Stimulated activated CD4-positive, alpha-beta T cell treated with anti-CD3 and anti-CD28 coated beads, Interleukin-2, amount 100 ng/mL, for 48 hours (primary cell): ENCODE measurements at regions not wholly inside any gene's neighbourhood (a gene's known extent, or its start where the extent isn't known, plus 50 kb on each side); places are given as distances from the start of the nearest gene placed in this dataset.
"Not testable (repeated sequence)": the region's sequence is repeated elsewhere in the genome, so short reads cannot be mapped to it uniquely, and the experiment has no call there.

ENCODE experiments used
- DNase-seq, 2 donors: peaks; one replicate each; pipeline ENCODE4 v3.0.0-alpha.2; 2020

DNA sequence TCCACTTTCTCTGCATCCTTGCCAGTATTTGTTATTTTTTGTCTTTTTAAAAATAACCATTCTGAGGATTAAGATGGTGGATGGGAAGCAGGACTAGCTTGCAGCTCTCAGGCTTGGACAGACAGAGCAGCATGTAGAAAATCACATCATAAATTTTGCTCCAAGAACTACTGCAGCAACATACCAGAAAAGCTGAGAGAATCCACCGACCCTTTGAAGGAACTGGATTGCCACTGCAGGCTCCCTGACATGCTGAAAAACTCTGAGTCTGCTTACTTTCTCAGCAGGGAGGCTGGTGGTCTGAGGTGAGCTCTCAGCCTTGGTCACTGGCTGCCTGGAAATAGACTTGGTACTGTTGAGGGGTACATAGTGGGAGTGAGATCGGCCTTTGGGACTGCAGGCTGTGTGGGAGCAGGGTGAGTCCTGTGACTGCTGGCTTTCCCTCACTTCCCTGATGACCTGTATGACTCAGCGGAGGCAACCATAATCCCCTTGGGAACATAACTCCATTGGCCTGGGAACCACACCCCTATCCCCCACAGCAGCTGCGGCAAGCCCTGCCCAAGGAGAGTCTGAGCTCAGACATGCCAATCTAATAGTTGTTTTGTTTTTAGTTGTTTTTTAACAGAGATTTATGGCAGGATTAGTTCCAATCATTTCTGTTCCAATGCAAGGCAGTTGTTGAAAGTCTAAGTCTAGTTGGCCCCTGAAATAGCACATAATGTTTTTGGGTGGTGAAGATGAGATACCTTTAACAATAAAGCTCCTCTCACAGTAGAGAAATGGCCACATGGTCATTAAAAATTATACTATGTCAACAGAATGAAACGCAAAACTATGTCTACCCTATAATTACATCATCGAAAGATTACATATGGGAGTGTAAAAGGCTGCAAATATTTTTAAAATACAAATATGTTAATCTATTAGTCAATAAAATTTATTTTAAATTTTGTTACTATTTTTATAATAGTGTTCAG, 414.2 kb upstream of the CHAC2 start:
- no peak for DNase-seq

DNA sequence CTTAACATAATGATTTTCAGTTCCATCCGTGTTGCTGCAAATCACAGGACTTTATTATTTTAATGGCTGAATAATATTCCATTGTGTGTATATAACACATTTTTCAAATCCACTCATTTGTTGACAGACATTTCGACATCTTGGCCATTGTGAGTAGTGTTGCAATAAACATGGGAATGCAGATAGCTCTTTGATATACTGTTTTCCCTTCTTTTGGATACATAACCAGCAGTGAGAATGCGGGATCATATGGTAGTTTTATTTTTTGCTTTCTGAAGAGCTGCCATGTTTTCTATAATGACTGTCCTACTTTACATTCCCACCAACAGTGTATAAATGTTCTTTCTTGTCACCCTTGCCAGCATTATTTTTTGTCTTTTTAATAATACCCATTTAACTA, 420.3 kb upstream of the CHAC2 start:
- no peak for DNase-seq

DNA sequence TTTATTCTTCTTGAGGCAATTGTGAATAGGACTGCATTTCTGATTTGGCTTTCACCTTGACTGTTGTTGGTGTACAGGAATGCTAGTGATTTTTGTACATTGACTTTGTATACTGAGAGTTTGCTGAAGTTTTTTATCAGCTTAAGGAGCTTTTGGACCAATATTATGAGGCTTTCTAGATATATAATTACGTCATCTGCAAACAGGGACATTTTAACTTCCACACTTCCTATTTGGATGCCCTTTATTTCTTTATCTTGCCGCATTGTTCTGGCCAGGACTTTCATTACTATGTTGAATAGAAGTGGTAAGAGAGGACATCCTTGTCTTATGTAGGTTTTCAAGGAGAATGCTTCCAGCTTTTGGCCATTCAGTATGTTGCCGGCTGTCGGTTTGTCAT, 425.4 kb upstream of the CHAC2 start:
- DNase-seq = no peak

GRCh38 chr2:53334610-53335009, 433.0 kb upstream of the CHAC2 start:
- DNase-seq = no peak

- DNase-seq = no peak
These were observed 435.9 kb upstream of the CHAC2 start for GRCh38 chr2:53331667-53332066.

- no peak for DNase-seq
These were observed 449.7 kb upstream of the CHAC2 start for GRCh38 chr2:53317861-53318260.

DNA sequence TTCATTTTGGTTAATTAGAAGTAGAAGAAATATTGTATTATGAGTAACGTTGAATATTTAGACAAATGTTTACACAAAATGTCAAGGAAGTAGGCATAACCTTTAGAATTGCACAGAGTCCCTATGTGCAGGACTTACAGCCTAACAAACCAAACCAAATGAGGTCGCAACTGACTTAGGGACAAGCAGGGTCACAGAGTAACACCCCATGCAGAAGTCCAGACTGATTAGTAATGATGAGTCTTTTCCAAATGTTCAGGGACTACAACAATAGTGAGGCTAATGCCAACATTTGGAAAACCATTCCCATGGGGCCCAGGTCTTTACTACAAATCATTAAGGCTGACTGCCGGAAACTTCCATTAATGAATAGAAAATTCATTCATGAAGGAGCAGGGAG, 452.5 kb upstream of the CHAC2 start:
- no peak for DNase-seq

DNA sequence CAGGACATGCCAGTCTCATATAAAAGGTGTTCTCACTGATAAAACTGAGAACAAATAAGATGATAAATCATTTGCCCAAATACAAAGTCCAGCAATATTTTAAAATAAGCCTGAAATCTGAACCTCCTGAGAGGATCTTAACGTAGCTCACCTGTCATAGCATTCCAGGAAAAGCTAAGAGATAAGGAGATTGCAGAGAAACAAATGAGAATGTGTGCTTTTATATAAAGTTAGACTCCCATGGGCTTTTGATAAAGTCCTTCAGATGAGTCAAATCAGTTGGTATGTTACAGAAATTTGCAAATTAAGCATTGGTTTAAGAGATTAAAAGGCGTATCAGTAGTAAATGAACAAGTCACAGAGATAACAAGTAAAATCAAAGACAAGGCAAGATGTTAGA, 452.9 kb upstream of the CHAC2 start:
- DNase-seq = no peak

DNA sequence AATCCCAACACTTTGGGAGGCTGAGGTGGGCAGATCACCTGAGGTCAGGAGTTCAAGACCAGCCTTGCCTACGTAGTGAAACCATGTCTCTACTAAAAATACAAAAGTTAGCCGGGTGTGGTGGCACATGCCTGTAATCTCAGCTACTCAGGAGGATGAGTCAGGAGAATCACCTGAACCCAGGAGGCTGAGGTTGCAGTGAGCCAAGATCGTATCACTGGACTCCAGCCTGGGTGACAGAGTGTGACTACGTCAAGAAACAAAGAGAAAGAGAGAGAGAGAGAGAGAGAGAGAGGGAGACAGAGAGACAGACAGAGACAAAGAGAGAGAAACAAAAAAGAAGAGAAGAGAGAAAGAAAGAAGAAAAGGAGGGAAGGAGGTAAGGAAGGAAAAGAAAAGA, 454.0 kb upstream of the CHAC2 start:
- DNase-seq = not testable (repeated sequence)

- no peak for DNase-seq
These were observed 454.9 kb upstream of the CHAC2 start for GRCh38 chr2:53312721-53313120.

DNA sequence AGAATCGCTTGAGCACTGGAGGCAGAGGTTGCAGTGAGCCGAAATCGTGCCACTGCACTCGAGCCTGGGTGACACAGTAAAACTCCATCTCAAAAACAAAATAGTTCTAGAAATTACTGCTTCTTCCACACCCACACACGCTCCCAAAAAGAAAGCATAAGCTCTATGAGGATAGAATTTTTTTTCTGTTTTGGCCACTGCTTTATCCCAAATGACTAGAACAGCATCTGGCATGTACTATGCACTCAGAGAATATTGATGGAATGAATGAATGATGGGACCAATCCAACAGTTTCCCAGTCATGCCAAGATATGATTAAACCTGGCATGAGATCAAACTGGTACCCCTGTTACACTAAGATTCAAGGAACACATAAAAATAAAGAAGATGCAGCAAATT, 455.4 kb upstream of the CHAC2 start:
- DNase-seq = no peak

DNA sequence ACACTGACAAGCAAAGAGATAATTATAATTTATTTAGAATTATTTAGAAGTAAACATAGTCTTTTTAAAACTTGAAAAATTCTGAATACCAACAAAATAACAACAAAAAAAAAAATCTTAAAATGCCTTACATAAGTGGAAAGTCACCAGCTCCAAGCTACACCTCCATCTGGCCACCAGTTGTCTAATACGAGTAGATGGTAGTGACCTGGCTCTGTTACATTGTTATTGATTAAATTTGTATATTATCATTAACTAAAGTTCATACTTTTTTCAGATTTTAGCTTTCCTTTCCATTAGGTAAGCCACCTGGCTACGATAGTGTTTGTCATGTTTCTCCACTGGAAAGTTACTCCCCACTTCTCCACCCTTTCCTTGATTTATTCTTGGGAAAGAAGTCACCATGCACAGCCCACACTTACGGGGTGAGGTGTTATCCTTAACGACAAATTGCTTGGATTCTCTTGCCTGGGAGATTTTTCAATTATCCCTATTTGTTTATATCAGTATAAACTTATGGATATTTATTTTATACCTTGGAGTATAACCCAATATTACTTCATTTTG, 464.5 kb upstream of the CHAC2 start:
- DNase-seq = no peak

- no peak for DNase-seq
These were observed 465.1 kb upstream of the CHAC2 start for GRCh38 chr2:53302455-53302854.

DNA sequence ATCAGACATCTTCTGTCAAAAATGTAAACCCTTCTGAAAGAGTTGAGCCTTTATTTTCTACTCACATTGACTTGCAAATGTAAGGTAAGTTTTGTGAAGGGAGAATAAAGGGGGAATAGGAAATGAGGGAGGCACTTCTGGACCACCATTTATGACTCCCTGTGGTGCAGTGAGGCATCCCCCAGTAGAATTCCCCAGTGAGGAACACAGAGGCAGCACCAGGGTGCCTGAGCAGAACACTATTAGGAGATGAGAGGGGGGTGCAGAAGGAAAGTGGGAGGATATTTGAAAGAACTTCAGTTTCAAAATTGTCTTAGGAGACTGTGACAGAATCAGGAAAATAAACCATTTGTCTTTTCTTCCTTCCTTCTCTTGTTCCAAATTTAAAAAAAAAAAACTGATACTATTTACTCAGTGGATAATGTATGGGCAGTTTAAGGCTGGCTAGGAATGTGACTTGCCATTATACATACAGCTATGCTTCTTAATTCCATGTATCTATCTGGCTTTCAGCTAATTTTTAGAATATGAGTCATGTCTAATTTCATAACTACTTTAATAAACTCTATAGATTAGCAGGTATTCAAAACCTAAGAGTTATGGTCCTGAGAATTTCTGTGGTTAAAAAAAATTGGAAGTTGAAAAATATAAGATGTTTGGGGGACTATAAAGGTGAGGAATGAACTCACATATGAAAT, 478.1 kb upstream of the CHAC2 start:
- DNase-seq = no peak

- DNase-seq = no peak
These were observed 481.3 kb upstream of the CHAC2 start for GRCh38 chr2:53286345-53286744.

DNA sequence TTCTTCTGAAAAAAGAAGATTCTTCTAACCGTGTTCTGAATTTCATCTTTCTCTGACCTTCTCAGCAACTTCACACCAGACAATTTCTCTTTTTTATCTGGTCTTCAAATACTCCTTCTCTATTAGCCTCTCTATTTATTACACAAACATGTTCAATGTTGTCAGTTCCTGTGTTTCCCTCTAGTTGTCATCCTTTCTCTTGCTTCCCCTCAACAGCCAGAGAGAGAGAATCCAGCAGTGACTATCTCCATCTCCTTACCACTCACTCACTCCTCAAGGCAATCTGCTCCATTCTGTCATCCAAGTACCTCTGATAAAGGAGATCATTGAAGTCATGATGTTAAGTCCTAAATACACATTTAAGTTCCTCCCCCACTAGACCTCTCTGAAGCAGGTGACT, 491.9 kb upstream of the CHAC2 start:
- DNase-seq = no peak

DNA sequence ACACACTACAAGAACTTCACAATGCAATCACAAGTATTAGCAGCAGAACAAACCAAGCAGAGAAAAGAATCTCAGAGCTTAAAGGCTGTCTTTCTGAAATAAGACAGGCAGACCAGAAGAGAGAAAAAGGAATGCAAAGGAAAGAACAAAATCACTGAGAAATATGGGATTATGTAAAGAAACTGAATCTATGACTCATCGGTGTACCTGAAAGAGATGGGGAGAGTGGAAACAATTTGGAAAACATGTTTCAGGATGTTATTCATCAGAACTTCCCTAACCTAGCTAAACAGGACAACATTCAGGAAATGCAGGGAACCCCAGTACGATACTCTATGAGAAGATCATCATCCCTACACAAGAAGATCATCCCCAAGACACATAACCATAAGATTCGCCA, 499.0 kb upstream of the CHAC2 start:
- DNase-seq = no peak

GRCh38 chr2:53268086-53268485, 499.5 kb upstream of the CHAC2 start:
- DNase-seq = no peak

GRCh38 chr2:53265544-53266299, 501.9 kb upstream of the CHAC2 start:
- DNase-seq = no peak

GRCh38 chr2:53260568-53260967, 507.0 kb upstream of the CHAC2 start:
- no peak for DNase-seq

GRCh38 chr2:53259395-53260009, 508.1 kb upstream of the CHAC2 start:
- no peak for DNase-seq

DNA sequence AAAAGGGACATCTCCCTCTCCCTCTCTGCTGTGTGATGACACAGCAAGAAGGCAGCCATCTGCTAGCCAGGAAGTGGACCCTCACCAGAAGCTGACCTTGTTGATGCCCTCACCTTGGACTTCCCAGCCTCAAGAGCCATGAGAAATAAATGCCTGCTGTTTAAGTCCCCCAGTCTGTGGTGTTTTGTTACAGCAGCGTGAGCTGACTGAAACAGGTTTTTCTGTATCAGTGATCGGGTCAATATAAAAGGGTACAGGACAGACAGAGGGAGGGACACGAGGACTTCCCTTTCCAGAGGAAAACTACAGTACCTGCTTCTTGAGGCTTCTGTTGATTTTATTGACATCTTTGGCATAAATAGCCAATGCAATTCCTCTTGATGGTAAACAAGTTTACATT, 510.3 kb upstream of the CHAC2 start:
- DNase-seq = no peak

DNA sequence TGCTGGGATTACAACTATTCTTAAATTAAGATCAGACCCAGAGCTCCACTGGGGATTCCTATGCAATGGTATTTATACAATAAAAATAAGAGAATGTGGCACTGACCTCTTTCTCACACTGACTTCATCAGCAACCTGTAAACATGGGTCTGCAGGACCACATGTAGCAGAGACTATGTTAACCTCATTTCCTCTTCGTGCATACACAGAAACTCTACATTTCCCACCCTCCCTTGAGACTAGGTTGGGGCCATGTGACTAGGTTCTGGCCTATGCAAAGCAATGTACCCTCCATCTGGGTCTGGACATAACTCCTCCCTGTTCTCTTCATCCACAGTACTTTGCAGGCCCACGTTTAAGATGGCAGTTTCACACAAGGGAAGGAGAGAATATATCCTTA, 514.4 kb upstream of the CHAC2 start:
- DNase-seq = no peak
